ENCODE measurements at regions not wholly inside any gene's neighbourhood (a gene's known extent, or its start where the extent isn't known, plus 50 kb on each side); places are given as distances from the start of the nearest gene placed in this dataset.

DNA sequence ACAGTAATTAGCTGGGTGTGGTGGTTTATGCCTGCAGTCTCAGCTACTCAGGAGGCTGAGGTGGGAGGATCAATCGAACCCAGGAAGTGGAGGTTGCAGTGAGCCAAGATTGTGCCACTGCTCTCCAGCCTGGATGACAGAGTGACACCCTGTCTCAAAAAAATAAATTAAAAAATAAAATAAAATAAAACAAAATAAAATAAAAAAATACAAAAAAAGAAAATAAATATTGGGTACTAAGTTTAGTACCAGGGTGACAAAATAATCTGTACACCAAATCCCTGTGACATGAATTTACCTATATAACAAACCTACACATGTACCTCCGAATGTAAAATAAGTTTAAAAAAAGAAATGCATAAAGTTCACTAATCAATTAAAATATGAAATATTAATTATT lies 666.0 kb upstream of the CDH18 start:
- Histone ChIP-seq H3K4me3 (ENCODE audit: low read depth, low read length) (no peak overlapping the region), H3K36me3 (replicated peaks) (no peaks in the 10 kb centered on the region), H3K27ac (no peak overlapping the region), H3K27me3 (replicated peaks) (no peaks in the 10 kb centered on the region)
- in situ Hi-C loops (cut with HindIII; ENCODE audit: low pct_ligation_motif_present, low sequenced_read_pairs) = no loop called here
- no peak for DNase-seq
- TF ChIP-seq, protein P1, sequence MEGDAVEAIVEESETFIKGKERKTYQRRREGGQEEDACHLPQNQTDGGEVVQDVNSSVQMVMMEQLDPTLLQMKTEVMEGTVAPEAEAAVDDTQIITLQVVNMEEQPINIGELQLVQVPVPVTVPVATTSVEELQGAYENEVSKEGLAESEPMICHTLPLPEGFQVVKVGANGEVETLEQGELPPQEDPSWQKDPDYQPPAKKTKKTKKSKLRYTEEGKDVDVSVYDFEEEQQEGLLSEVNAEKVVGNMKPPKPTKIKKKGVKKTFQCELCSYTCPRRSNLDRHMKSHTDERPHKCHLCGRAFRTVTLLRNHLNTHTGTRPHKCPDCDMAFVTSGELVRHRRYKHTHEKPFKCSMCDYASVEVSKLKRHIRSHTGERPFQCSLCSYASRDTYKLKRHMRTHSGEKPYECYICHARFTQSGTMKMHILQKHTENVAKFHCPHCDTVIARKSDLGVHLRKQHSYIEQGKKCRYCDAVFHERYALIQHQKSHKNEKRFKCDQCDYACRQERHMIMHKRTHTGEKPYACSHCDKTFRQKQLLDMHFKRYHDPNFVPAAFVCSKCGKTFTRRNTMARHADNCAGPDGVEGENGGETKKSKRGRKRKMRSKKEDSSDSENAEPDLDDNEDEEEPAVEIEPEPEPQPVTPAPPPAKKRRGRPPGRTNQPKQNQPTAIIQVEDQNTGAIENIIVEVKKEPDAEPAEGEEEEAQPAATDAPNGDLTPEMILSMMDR (IDR thresholded peaks at IDR 0.05; ENCODE audit: low read depth, low read length, missing control alignments) = no peak

DNA sequence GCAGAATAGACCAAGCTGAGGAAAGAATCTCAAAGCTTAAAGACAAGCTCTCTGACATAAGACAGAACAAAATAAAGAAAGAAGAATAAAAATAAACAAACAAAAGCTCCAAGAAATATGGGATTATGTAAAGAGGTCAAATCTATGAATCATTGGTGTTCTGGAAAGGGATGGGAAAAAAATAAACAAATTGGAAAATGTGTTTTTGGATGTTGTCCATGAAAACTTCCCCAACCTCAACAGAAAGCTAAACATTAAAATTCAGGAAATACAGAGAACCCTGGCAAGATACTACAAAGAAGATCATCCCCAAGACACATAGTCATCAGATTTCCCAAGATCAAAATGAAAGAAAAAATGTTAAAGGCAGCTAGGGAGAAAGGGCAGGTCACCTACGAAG lies 662.0 kb upstream of the CDH18 start:
- Histone ChIP-seq H3K36me3 (replicated peaks) (no peaks in the 10 kb centered on the region), H3K27ac (no peak overlapping the region), H3K27me3 (replicated peaks) (no peaks in the 10 kb centered on the region), H3K4me3 (ENCODE audit: low read depth, low read length) (no peak overlapping the region)
- in situ Hi-C loops (cut with HindIII; ENCODE audit: low pct_ligation_motif_present, low sequenced_read_pairs) = no loop called here
- DNase-seq = no peak
- TF ChIP-seq, protein P1 (IDR thresholded peaks at IDR 0.05; ENCODE audit: low read depth, low read length, missing control alignments) = no peak

DNA sequence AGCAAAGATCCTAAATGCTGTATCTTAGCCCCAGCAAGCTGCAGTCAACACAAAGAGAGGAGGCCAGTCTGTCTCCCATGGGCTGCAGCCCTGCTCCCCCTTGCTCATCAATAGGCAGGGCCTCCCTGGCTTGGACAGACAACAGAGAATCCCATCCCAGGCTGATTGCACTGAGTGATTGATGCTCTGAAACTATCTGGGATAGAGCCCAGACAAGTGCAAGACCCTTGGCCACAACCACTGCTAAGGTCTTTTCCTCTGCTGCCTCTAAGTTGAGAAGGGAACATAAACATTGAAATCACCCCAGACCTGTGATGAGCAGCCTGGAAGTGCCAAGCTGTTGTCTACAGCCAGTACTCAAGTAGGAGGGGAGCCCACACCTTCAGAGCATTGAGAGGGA lies 661.0 kb upstream of the CDH18 start:
- H3K27me3 ChIP-seq (replicated peaks) = no peaks in the 10 kb centered on the region
- no peak overlapping the region for H3K4me3 ChIP-seq (ENCODE audit: low read depth, low read length)
- no peak for DNase-seq
- no peak overlapping the region for H3K27ac ChIP-seq
- TF ChIP-seq, protein P1 (IDR thresholded peaks at IDR 0.05; ENCODE audit: low read depth, low read length, missing control alignments) = no peak
- in situ Hi-C loops (cut with HindIII; ENCODE audit: low pct_ligation_motif_present, low sequenced_read_pairs) = no loop called here
- H3K36me3 ChIP-seq (replicated peaks) = no peaks in the 10 kb centered on the region

DNA sequence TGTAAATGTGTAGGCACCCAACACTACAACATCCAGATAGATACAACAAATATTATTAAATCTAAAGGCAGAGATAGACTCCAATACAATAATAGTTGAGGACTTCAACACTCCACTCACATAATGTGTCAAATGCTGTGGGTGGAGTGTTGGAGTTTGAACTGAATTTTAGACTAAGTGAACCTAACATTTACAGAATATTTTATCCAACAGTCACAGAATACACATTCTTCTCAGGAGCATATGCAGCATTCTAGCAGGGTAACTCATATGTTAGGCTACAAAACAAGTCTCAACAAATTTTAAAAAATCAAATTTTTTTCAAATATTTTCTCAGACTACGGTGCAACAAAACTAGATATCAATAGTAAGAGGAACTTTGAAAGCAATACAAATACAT lies 648.7 kb upstream of the CDH18 start:
- no peak for DNase-seq
- in situ Hi-C loops (cut with HindIII; ENCODE audit: low pct_ligation_motif_present, low sequenced_read_pairs) = no loop called here
- Histone ChIP-seq H3K36me3 (replicated peaks) (no peaks in the 10 kb centered on the region), H3K27me3 (replicated peaks) (no peaks in the 10 kb centered on the region), H3K4me3 (ENCODE audit: low read depth, low read length) (no peak overlapping the region), H3K27ac (no peak overlapping the region)
- TF ChIP-seq, protein P1 (IDR thresholded peaks at IDR 0.05; ENCODE audit: low read depth, low read length, missing control alignments) = no peak

DNA sequence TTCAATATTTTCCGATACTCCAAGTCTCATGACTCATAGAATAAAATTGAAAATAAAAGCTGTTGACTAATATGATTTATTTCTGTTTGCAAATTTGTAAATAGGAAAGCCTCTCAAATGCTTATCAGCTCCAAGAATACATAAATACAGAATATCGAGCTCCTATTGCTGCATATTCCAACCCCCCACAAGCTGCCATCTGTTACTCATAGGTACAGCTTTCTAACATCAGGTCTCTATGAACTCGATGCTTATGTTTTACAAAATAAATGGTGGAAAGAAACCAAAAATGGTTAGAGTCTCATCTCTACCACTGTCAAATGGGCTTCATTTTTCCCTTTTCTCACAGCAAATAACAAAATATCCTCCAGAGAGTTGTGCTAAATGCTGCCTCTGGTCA lies 631.6 kb upstream of the CDH18 start:
- H3K27me3 ChIP-seq (replicated peaks) = no peaks in the 10 kb centered on the region
- no peak for DNase-seq
- TF ChIP-seq, protein P1 (IDR thresholded peaks at IDR 0.05; ENCODE audit: low read depth, low read length, missing control alignments) = no peak
- in situ Hi-C loops (cut with HindIII; ENCODE audit: low pct_ligation_motif_present, low sequenced_read_pairs) = no loop called here
- no peaks in the 10 kb centered on the region for H3K36me3 ChIP-seq (replicated peaks)
- H3K4me3 ChIP-seq (ENCODE audit: low read depth, low read length) = no peak overlapping the region
- H3K27ac ChIP-seq = no peak overlapping the region

DNA sequence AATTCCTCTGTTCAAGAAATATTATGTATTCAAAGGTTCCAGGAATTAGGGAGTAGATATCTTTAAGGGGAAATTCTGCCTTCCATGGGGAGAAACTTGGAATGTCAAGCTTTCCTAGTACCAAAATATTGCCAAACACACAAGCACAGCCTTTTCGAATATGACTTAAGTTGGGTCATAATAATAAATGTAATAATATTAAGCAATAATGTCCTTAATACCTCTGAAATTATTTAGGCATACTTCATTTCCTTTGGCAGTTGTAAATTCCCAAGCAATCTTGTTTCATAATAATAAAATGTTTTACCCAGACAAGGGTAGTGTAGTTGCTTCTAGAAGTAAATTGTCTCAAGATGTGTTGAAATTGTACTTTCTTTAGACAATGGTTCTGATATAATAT lies 630.3 kb upstream of the CDH18 start:
- Histone ChIP-seq H3K36me3 (replicated peaks) (no peaks in the 10 kb centered on the region), H3K27ac (no peak overlapping the region)
- in situ Hi-C loops (cut with HindIII; ENCODE audit: low pct_ligation_motif_present, low sequenced_read_pairs) = no loop called here

More for the DNA sequence above, 630.3 kb upstream of the CDH18 start:
- Histone ChIP-seq H3K4me3 (ENCODE audit: low read depth, low read length) (no peak overlapping the region), H3K27me3 (replicated peaks) (no peaks in the 10 kb centered on the region)
- no peak for DNase-seq
- TF ChIP-seq, protein P1 (IDR thresholded peaks at IDR 0.05; ENCODE audit: low read depth, low read length, missing control alignments) = no peak
